Esophagus squamous epithelium (tissue), 4 donors: ENCODE measurements at regions not wholly inside any gene's neighbourhood (a gene's known extent, or its start where the extent isn't known, plus 50 kb on each side); places are given as distances from the start of the nearest gene placed in this dataset.

ENCODE experiments used
- POLR2A ChIP-seq, 4 donors: fragments of 450-650 bp; IDR thresholded peaks; one replicate each; pipeline ENCODE4 v1.6.1; 2017; ENCODE audit warnings: antibody characterized with exemption in 4 of 4, mild to moderate bottlenecking in 4 of 4, moderate library complexity in 3 of 4
- TF ChIP-seq, protein P1 (sequence below), 6 experiments: fragments of 450-650 bp in 4 of 6; fragments of 200-600 bp in 2 of 6; sonication (generic) in 2 of 6; IDR thresholded peaks; one replicate each; pipeline ENCODE4 v1.5.1; 2016 to 2019; ENCODE audit warnings: antibody characterized with exemption in 6 of 6, mild to moderate bottlenecking in 4 of 6, moderate library complexity in 4 of 6

DNA sequence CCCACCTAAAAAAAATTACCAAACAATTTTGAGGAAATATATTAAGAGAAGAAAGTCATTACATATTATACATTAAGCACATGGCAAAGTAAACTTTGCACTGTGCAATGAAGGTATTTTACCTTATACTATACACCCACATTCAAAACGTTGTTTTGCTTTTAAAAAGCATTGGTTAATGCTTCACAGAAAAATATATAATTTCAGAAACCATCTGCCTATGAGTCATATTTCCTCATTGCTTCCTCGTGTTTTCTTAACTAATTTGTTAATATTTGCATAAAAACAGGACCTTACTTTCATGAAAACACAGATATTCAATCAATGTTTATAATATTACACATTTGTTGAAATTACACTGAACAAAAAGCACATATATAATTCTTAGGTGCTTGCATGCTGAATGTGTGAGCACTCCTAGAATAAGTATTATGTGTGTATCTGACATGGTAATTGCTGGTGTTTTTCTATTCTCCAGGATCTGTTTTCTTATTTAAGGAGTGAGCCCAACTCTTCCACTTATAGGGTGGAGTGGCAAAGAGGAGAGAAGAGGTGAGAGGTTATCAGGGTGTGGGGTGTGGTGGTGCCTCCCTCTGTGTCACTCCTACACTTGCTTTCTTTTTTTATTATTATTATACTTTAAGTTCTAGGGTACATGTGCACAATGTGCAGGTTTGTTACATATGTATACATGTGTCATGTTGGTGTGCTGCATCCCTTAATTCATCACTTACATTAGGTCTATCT is 95.1 kb upstream of the IQCM start:
- TF ChIP-seq, protein P1, sequence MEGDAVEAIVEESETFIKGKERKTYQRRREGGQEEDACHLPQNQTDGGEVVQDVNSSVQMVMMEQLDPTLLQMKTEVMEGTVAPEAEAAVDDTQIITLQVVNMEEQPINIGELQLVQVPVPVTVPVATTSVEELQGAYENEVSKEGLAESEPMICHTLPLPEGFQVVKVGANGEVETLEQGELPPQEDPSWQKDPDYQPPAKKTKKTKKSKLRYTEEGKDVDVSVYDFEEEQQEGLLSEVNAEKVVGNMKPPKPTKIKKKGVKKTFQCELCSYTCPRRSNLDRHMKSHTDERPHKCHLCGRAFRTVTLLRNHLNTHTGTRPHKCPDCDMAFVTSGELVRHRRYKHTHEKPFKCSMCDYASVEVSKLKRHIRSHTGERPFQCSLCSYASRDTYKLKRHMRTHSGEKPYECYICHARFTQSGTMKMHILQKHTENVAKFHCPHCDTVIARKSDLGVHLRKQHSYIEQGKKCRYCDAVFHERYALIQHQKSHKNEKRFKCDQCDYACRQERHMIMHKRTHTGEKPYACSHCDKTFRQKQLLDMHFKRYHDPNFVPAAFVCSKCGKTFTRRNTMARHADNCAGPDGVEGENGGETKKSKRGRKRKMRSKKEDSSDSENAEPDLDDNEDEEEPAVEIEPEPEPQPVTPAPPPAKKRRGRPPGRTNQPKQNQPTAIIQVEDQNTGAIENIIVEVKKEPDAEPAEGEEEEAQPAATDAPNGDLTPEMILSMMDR (IDR thresholded peaks at IDR 0.05), result no peak
- no peak for TF ChIP-seq POLR2A (IDR thresholded peaks at IDR 0.05)
